GM21723 (cell line): ENCODE measurements at regions not wholly inside any gene's neighbourhood (a gene's known extent, or its start where the extent isn't known, plus 50 kb on each side); places are given as distances from the start of the nearest gene placed in this dataset.
A peak's percentile ranks its signal among the peaks of the same experiment; 100 is the strongest.

Experiments used
- ATAC-seq: cut with Tn5 transposase; IDR thresholded peaks from one replicate; pipeline ENCODE4 v1.9.1; 2021; ENCODE audit warnings: mild to moderate bottlenecking, moderate library complexity; ENCODE audit not compliant: unreplicated experiment

DNA sequence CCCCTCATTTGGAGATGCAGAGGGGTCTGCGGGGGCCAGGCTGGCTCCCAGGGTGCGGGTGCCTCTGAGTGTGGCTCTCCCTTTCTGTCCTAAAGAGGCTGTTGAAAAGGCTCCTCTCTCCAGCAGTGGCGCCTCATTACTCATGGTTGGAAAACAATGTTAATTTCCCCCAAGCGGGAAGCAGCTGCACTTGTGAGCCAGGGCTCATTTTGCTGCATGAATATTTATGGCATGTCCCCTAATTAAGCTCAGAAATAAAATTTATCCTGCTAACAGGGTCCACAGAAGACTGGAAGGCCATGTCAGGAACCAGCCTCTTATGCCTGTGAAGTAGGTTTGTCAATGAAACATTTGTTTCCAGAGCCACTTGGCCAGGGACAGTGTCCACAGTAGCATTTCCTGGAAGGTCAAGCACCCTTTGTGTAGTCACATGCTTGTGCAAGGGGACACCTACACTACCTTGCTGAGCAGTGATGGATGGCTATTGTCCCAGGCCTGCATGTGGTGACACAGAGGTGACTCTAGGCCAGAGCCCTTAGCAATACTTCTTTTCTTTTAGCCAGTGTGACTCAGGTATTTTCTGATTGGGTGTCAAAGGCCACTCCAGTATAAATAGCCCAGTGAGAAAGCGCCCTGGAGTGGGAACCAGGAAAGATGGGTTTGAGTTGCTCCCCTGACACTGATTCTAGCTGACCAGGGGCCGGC is 259.0 kb downstream of the FOXD2 start:
- no peak for ATAC-seq

DNA sequence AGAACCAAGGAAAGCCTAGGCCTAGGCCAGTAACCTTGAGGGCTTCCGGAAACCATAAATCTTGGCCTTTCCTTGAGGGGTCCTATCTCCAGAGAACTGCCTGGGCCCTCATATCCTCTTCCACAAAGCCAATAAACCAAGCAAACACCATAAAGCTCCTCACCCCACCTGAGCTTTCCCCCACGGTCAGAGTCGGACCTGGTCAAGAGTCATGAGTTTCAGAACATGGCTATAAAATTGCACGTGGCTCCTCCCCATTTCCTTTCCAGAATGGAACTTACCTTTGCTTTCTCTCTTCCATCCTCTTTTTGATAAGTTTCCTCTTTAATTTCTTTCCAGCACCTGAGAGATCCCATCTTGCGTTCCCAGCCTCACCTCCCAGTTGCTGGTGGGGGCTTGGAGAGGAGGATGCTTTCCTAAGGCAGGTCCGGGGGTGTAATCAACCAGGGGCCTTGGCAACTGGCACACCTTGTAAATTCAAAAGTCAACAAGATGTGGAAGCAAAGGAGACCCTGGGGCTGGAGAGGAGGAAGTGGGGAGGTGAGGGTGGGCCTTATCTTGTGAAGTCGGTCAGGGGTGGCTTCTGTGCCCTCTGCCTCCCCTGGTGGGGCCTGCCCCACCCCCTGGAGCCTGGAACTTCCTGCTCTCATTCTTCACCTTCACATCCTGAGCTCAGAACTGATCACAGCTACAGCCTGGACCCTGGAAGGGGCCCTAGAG is 259.9 kb downstream of the FOXD2 start:
- no peak for ATAC-seq

DNA sequence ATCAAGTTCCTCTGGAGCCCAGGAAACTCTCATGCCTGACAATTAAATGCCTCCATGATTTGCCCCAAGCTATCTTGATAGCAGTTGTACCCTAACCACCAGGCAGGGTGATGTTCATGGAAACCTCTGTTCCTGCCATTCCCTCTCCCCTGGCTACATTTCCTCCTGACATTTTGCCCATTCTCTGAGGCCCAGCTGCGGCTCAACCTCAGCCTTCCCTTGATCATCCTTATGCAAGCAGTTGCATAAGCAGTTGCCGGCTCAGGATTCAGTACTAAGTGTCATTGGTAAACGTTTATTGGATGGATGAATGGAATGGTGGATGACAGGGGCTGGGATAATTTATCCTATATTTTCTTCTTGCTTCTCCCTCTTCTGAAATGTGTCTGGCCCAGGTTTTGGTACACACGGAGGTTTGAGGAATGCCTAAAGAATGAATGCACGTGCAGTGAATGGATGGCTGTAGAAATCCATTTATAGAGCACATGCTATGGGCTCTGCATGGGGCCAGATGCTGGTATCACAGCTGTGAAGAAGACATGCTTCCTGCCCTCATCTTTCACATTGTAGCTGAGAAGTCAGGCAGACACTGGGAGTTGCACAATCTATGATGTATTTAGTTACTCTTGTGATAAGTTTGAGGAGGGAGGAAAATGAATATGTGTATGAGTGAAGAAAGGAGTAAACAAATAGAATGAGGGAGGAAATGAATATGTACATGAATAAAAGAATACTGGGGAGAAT is 261.8 kb downstream of the FOXD2 start:
- no peak for ATAC-seq

DNA sequence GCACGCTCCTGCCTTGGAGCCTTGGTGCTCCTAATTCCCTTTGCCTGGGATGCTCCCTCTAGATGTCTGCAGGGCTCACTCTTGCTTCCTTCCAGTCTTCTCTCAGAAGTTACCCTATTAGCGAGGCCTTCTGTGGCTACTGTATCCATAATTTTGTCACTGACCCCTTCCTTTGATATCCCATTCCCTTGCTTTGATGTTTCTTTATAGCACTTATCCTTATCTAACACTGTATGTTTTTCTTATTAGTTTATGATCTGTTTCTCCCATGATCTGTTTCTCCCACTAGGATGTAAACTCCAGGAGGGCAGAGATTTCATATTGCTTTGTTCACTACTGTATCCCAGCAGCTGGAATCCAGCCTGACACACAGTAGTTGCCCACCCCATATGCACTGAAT is 263.4 kb downstream of the FOXD2 start:
- no peak for ATAC-seq

DNA sequence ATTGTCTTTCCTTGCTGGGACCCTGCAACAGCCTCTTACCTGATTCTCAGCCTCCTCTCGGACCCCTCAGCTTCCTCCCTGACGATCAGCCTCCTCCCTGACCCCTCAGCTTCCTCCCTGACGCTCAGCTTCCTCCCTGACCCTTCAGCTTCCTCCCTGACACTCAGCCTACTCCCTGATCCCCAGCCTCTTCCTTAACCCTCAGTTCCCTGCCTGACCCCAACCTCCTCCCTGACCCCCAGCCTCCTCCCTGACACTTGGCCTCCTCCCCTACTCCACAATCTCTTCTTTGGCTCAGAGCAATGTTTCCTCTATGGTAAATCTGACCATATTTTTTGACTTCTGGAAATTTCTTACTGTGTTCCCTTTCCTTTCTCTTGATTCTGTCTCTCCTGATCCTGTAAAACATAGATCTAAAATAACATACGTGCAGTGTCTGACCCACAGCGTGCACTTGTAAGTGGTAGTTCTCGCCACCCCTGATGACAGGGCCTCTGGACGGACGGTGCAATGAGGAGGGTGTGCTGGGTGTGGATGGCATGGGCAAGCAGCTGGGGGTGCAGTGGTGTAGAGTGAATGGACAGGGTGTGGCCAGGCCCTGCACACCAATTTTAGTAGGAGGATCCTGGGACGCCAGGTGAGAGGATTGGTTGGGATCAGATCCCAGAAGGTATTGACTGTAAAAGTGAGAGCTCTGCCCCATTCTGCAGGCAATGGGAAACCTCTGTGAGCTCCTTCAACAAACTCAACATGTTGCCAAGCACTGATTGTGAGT is 264.1 kb downstream of the FOXD2 start:
- ATAC-seq = no peak

DNA sequence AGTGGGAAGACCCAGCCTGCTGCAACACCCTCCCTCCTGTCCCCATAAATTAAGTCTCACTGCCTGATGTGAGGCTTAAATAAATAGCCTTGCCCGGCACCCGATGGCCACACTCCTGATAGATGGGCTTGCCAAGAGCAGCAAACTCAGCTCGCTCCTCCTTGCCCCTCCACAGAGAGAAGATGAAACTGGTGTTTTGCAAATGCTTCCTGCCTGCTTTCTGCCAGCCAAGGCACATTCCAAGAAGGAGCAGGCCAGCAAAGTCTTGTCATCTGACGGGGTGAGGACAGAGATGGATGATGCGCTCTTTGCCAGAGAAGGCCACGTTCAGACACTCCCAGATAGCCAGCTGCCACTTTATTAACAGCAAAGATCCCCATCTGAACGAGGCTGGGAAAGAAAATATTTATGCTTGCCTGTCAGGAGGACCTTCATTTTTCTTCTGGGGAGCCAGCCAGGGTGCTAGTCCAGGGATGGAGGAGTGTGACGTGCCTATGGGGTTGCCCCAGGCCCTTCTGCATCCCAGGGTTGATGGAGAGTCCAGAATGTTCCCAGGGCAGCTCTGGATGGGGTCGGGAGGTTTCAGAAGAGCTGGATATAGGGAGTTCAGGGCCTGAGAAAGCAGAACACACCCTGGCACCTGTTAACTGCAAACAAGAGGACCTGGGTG is 265.4 kb downstream of the FOXD2 start:
- no peak for ATAC-seq

DNA sequence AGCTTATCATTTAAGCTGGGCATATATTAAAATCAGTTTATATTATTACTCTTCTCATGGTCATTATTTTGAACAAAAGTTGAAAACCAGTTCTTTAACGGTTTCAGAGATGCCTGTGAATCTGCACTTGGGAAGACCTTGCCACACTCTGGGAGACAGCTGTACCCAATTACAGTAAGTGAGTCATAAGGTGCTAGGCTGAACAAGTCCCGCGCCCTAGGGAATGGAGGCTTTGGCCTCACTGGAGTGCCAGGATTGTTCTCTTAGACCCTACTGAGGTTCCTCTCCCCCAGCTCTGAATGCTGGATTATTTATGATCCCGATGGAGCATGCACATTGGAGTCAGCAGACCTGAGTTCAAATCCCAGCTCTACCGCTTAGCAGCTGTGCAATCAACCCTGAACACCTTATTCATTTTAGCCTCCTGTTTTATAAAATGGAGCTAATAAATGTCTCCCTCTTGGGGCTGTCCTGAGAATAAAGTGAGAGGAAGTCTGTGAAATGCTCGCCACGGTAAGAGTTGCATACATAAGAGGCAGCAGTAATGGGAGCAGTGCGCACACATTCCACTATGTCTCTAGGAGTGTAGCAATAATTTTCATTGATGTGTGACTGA is 266.2 kb downstream of the FOXD2 start:
- no peak for ATAC-seq

DNA sequence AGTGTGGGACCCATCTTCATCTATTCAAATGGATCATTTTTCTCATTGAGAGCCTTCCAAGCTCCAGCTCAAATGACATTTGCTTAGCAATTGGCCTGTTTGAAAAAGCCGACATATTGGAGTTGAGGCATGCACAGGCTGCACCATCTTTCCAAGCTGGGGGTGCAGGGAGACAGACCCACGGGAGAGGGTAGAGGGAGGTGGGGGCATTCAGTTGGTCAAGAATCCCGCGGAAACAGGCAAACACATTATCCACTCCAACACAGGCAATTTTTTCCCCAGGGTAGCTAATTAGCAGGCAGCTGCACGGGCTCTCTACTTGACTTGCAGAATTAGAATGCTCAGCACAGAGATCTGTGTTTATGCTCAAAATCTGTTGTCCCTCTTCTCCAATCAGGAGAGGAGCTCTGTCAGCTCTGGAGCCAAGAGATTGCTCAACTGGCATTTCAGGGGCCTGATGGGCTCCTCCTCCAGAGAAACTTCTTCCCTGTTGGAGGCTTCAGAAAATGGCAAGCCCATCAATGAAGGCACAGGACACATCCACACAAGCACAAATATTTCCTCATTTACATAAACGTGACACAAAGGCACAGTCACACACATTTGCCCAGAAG is 267.8 kb downstream of the FOXD2 start:
- no peak for ATAC-seq

DNA sequence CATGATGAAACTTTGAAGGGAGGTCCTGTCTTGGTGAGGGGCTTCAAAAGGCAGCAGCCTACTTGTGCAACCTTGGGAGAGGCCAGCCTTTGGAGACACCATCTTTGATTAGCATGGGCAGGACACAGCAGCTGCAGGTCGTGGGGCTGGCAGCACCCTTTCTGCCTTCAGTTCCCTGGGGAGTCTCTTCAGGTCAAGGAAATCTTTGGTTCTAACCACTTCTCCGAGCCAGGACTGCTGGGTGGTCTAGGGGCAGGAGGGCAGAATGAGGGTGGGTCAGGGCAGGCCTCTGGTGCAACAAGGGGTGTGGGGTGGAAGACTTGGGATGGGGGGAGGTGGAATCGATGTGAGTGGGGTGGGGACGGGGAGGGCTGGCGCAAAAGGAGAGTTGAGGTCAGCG is 269.7 kb downstream of the FOXD2 start:
- ATAC-seq = no peak

DNA sequence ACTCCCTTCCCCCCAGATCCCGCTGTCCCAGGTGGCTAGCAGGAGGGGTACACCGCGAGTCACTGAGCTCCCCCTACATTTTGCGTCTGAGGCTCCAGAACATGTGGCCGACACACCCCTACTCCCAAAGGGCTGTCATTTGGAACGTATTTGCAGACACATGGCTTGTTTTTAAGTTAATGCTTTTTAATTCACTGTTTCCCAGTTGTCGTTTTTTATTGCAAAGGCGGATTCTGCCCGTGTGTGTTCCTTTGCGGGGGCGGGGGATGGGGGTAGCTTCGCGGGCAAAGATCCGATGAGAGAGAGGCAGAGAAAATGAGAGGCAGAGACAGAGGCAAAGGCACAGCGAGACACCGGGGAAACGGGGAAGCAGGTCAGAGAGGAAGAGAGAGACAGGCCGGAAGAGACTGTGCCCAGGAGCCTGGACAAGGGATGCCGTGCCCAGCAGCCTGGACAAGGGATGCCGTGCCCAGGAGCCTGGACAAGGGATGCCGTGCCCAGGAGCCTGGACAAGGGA is 270.2 kb downstream of the FOXD2 start:
- no peak for ATAC-seq

DNA sequence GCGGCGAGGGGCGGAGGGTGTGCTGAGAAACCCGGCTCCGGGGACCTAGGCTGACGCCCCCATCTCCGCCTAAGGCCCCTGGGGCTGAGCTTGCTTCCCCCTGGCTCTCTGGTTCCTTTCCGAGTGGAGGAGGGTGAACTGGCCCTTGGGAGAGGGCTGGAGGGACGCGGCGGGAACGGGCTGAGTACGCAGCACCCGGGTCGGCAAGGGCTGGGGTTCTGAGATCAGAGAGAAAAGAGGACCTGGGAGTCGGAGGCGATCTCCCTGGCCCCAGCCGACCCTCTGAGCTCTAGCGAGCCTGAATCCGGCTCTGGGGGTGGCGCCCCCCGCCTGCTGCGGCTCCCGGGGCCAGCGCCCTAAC is 270.8 kb downstream of the FOXD2 start:
- no peak for ATAC-seq

DNA sequence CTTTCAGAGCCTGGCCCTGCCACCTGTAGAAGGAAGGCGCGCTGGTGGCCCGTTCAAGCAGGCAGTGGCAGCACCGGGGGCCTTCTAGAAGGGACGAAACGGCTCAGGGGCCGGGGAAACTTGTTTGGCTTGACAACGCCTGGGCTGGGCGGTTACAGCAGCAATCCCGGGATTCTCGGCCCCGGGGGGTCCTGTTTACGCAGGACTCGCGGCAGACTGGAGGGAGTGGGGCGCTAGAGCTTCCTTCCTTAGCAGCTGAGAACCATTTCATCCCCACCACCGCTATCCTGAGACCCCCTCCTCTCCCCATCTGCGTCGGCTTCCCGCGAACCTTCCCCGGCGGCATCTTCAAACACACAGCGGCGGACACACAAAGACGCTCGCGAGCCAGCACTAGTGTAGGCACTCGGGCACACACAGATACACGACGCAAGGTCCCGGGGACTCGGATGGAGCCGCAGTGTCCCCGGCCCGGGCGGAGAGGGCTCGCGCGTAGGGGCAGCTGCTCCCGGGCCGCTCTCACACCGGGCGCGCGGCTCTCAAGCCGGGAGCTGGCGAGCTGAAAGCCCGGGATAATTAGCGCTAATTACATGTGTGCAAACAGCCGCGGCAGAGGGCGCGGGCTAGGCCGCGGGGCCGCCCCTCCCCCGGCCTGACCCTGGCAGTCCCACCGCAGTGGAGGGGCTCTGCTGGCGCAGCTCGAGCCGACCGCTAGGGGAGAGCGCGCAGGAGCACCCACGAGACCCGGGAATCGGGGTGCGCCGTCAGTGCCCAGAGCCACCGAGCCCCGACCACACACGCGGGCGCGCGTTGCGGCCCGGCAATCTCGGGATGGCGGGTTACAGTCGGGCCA is 271.4 kb downstream of the FOXD2 start:
- no peak for ATAC-seq

DNA sequence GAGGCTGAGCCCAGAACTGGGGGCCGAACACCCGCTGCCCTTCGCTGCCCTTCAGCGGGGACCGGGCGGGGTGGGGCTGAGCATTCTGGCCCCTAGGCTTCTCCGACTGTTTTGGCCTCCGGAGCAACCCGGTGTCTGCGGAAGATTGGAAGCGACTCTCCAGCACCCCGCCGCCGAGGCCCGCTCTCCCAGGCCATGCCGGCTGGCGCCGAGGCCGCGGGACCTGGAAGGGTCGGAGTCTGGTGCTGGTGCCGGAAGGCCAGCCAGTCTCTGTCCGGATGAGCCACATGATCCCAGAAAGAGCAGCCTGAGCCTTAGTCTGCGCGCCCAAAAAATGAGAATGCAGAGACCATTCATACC is 272.0 kb downstream of the FOXD2 start:
- no peak for ATAC-seq

DNA sequence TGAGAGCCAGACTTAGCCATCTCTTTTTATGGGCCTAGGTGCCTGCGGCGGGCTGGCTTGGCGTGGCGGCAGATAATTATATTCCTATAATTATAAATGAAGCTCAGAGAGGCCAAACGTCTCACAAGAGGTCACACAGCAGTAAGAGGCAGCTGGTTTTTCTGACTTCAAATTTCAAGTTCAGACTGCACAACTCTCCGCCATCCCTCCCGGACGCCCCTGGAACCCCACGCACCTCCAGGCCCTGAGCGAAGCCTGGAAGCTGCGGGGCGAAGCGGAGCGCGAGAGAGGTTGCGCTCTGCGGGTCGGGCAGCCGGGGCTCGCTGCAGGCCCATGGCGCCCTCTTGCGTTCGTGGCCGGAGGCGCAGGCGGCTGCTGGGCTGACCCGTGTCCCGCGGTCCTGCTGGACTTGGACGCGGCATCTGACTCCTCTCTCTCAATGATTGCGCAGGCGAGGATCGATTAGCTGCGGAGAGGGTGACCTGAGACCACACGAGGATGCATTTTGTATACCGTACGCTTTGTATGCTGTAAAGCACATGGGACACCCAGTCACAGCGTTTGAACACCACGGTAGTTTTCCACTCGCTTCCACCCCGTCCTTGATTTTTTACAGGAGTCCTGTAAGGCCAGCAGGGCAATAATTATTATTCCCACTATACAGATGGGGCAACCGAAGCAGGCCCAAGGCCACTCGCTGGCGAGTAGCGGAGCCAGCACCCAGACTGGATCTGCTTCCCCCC is 272.7 kb downstream of the FOXD2 start:
- ATAC-seq = peak; percentile 56
